HG03196 (cell line): ENCODE measurements at regions not wholly inside any gene's neighbourhood (a gene's known extent, or its start where the extent isn't known, plus 50 kb on each side); places are given as distances from the start of the nearest gene placed in this dataset.

Experiments used
- ATAC-seq: cut with Tn5 transposase; IDR thresholded peaks from one replicate; pipeline ENCODE4 v1.9.1; 2021; ENCODE audit not compliant: unreplicated experiment

DNA sequence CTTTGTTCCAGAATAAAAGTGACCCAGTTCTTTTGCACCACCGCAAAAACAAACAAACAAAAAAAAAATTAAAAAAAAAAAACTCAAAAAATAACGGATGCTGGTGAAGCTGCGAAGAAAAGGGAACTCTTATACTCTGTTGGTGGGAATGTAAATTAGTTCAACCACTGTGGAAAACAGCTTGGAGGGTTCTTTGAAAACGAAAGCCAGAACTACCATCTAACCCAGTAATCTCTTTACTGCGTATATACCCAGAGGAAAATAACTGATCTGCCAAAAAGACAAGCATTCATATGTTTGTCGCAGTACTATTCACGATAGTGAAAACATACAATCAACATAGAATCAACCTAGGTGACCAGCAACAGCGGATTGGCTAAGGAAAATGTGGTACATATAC, 298.9 kb upstream of the CBLB start:
- ATAC-seq, result no peak

DNA sequence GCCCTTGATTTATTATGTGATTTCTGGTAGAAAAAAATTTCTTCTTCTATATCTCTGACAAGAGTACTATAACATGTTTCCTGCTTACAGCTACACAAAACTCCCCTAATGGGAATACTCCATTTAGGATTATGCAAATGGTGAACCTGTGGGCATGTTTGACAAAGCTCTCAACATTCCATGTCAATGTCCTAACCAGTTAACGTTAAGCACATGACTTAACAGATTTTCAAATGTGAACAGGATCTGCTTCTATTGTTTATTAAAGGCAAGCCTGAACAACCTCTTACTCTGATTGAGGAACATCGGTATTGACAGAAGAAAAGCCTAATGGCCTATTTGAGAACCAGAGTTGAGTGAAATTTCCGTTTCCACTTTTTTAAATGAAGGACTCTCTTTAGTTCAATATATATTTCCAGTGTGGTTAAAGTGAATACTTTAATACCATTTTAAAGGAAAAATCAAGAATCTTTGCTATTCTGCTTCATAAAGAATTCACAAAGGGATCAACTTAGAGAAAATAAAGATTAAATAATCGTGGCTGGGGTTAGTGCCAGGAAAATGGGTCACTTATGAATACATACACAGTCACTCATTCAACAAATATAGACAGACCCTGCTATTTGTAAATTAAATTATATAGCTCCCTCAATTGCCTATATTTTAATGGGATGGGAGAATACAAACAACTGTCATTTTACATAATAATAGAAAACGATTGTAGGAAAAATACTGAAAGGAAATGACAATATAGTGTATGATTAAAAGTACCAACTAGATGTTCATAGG, 300.3 kb upstream of the CBLB start:
- ATAC-seq, result no peak

DNA sequence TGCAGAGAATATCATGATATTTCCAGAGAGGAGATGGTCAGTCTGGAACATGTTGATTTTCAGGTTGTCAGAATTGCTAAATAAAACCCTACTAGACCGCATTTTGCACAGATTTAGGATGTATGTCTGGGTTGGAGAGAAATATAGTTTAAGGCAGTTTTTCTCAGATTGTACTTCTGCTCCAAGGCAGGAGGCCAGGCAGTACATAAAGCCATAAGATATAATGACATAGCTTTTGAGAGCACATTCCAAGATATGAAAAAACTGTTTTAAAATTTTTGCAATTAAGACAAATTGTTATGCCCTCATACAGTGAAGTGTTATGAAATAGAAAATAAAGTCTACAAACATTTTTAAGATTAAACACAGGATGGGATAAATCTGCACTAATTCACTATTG, 301.8 kb upstream of the CBLB start:
- ATAC-seq, result no peak

DNA sequence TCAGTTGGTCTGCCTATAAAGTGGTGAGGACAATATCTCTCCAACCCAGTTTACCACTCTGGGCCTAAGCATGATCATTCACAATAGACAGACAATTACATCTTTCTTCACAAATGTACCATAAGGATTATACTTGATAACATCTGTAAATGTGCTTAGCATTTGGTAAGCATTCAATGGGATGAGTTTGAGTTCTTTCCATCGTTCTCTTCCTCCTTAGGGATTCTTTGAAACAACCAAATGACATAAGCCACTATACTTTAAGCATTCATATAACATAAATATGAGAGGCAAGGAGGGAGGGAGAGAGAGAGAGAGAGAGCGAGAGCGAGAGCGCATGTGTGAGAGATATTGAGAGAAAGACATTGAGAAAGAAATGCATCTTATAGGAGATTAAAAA, 303.3 kb upstream of the CBLB start:
- ATAC-seq, result no peak

DNA sequence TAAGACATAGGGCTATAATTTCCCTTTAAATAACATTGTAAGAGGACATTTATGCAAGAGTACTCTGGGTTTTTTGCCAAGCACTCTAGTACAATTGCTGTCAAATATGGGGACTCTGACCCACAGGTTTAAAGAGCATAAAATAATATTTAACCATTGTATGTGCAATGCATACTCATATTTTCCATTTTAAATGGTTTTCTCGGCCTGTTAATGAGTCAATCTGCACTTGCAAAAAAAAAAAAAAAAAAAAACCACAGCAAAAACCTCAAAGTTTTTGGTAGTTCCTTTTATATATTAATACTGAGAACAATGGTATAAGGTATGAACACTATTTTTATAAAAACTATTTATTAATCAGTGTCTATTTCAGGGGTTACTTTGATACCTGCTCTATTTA, 304.0 kb upstream of the CBLB start:
- ATAC-seq, result peak; percentile 66

DNA sequence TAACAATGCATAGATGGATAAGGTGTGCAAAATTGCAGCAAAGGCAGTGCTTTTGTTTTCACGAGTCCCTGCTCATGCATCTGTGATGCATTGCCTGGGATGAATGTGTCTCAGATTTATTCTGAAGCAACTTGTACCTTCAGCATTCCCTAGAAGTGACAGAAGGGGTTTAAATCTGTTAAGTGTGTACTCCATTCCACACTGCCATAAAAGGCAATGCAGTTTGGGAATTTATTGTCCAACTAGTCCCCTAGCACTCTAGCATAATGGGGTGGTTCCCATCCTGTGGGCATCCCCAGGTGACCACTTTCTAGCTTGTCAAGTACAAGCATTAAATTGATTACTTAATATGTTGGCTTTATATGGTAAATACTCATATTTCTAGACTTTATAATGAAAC, 306.5 kb upstream of the CBLB start:
- no peak for ATAC-seq

DNA sequence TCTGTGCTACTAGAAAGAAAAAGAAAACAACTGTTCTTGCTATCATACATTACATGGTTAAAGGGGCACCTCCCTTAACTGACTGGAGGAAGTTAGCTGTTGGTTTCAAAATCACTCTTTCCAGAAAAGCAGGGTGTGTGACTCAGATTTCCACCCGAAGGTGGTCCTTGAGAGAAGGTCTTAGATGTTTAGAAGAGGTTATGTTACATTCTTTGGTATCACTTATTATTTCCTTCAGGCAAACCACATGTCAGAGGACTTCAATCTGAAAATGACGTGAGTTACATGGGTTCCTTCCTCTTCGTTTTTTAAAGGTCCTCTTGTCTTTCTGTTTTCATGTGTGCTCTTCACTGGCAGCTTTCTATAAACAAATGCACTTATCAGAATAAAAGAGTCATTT, 307.9 kb upstream of the CBLB start:
- ATAC-seq, result peak; percentile 85

DNA sequence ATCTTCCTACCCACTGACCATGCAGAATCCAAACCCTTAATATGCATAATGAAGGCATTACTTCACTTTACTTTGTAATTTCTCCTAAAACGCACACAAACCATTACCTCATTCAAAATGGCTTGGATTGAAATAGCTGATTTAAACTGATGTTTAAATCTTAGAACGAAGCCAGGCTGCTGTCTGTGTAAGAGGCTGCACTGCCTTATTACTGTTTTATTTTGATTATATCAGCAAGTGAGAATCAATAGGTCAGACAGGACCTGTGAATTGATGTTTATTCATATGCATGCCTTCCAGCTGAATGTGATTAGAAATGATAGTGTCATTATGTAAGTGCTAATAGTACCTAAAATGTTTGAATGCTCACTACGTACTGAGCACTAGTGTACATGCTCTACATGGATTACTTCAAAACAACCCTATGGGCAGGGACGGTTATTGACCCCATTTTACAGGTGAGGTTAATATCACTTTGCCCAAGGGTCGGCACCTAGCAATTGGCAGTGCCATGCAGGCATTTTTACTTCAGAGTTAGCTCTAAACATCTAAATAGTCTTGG, 314.2 kb upstream of the CBLB start:
- ATAC-seq, result no peak

DNA sequence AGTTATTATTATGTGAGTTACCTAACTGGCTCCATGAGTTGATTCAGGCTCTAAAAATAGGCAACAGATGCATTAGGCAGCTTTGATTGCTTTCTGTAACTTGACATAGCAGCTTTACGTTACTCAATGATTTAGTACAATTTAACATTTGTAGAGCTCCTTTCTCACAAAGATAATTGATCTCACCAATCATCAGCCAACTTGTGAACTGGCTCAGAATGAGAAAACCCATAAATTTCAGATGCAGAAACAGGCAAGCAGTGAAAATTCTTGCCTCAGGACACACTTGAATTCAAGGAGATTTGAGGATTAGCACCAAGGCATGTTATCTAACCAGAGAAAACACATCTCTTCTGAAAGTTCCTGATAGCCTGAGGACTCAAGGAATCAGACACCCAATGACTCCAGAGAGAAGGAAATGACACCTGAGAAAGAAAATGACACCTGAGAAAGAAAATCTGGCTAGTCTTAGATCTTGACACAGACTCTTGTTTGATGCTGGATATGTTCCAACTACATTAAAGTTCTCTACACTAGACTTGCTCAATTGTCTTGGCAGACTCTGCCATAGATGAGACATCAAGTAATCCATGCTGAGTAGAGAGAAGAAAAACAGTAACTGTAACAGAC, 315.1 kb upstream of the CBLB start:
- ATAC-seq, result peak; percentile 47

DNA sequence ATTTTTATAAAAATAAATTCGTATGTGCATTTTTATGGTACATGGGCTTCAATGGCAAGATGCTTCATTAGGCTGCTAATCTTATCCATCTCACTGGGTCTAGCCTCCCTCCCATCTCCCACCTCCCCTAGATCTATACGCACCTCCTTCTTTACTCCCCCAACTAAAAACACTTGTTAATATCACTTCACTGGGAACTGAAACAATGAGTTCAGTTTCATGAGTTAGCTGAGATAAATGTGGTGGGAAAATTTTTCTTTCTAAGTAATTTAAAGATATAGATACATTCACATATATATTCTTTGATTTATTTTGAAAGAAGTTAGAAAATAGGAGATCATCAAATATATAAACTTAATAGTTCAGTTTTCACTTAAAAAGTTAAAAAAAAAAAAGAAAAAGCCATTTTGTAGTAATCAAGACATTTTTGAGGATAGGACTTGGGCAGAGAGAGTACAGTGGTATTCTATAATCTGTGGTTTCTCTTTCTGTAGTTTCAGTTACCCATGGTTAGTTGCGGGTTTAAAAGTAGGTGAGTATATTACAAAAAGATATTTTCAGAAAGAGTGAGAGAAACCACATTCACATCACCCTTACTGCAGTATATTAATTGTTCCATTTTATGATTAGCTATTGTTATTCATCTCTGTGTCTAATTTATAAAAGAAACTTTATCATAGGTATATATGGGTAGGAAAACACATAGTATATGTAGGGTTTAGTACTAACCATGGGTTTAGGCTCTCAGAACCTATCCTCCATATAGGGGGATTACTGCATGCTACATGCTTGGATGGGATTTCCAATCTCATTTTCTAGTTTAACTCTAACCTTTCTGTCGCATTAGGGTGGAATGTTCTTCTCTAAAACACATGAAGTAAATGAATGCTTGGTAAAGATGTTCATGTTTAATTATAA, 316.0 kb upstream of the CBLB start:
- peak; percentile 91 for ATAC-seq

DNA sequence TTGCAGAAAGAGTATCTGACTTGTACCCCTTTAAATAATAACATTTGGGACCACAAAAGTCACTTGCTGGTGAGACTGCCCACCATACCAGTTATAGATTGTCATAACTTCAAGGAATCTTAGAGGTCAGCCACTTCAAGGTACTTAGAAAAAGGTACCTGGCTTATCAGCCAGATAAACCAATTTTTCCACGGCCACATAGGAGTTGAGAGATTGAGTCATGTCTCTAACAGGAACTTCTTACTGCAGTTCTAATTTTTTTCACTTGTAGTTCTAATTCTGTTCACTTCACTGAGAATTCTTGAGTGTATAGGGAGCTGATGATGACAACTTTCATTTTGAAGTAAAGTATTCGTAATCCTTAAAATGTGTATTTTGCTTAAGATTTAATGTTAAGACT, 317.1 kb upstream of the CBLB start:
- no peak for ATAC-seq

DNA sequence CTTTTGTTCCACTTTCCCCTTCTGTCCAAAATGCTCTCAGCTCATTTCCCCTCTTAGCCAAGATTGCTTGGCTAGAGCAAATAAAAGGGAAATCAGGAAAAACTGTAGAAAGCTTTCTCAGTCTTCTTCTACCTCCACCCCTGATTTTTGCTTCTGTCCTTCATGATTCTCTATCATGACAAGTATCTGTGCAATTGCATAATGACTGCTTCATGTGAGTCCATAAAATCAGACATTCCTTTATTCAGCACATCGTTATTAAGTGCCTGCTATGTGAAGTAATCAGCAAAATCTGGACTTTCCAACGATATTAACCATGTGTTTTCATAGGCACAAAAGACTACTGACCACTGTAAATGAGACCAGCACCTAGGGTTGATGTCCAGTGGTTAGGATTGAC, 321.5 kb upstream of the CBLB start:
- ATAC-seq, result no peak

DNA sequence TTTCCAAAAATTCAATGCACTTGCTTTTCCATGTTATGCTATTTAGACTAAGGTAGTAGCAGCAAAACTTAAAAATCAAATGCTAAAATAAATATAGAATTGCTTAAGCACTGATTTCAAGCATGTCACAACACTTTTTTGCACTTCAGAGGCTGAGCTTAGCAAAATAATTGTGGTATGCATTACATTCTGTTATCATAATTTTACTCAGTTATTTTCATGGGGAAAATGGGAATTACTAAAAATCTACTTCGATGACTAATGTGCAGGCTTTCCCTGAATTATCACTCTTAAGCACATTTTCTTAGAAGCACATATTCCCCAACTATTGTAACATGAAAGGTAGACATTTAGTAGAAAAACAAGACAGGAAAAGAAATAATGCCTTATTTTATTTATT, 322.4 kb upstream of the CBLB start:
- no peak for ATAC-seq

DNA sequence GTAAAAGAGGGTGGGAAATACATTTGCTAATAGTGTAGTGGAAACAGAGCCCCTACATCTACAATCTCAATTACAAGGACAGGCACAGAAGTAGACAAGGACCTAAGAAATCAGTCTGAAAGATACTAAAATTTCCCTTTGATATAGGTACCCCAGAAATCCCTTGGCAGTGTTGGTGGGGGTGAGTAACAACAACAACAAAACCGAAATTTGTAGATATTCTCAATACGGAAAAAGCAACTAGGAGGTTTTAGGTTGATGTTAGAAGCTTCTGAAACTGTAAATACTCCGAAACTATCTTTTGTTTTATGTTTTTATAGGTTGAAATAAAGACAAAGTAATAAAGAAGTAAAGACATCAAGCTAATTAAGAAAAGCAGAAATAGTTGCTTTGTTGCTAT, 323.1 kb upstream of the CBLB start:
- ATAC-seq, result no peak

DNA sequence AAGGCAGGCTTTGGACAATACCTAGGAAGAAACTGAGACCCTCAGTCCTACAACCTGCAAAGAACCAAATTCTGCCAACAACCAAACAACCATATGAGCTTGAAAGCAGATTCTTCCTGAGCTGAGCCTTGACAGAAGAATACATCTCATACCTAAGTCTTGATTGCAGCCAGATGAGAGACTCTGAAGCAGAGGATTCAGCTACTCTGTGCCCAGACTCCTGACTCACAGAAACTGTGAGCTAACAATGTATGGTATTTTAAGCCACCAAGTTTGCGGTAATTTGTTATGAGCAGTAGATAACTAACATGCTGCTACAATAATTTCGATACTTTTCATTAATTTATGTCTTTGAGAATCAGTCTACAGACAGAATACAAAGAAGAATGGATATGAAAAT, 325.1 kb upstream of the CBLB start:
- ATAC-seq, result no peak

DNA sequence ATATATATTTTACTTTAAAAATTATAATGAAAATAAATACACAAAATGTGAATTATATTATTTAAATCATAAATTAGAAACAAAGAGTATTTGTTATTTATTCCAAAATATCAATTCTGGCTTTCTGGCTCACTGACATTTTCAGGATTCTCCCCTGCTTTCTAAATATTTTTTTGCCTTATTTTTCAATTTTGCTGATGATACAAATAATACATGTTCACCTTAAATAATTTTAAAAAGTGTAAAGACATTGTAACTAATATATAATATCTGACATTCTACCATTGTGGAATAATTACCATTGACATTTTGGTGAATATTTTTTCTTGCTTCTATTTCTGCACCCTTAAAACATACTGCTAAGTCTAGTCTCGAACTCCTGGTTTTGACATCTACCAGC, 325.9 kb upstream of the CBLB start:
- no peak for ATAC-seq

DNA sequence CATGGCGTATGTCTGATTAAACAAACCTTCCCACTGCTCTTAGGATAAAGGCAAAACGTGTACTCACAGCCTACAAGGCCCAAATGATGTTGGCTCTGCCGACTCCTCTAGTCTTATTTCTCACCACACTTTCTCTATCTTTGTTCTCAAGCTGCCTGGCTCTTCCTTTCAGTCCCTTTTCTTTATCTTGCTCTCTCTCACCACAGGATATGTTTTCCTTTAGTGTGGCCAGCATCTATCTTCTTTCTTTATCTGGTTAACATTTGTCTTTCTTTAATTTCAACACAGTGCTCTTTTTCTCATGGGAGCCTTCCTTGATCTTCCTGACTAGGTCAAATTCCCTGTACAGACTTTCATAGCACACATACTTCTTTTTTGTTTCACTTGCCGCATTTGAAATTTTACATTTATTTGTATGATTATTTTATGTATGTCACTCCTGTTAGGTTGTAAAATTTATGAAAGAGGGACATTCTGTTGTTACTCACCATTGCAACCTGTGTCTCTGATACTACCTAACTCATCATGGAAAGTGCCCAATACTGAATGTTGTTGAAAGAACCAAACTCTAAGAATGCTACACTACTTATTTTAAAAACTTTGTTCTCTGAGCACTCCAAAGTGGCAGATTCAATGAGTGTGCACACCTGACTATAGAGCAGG, 328.9 kb upstream of the CBLB start:
- ATAC-seq, result no peak

DNA sequence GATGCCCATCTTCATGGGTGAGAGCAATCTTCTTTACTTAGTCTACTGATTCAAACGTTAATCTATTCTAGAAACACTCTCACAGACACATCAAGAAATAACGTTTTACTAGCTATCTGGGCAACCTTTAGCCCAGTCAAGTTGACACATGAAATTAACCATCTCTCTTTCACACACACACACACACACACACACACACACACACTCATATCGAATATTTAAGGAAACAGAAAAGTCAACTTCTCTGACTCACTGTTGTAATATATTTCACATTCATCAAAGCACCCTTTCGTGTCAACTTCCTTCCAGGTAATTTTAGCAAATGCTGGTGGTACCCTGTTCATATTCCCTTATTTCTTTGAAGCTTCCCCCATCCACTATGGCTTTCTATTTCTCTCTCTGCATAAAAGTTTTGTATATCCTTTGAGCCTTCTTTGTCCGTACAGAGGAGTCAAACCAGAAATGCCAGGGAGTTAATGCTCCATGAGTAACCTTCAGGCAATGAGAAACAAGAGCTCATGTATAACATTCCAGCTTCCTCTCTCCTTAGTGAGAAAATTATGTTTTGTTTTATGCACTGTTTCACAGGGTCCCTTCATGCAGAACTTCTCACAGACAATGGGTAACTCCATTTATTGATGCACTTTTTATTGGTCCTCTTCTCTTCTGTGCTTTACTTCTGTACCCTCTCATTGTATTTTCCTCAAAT, 335.5 kb upstream of the CBLB start:
- ATAC-seq, result no peak

DNA sequence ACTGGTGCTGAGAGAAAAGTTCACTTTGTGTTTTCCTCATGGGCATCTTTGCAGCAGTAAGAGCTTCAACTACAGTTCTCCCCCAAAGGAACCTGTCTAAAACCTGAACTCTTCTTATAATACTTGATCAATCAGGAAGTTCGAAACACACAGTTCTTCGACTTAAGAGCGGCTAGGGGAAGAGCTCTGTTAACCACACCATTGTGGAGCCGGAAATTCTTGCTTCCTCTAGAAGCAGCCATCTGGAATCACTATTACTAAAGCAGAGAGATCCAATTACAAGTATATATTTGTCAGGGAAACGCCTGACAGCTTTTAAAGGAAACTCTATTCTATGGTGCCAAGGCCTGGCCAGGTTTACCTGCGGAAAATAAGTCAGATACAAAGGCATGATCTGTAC, 337.3 kb upstream of the CBLB start:
- ATAC-seq, result peak; percentile 68

DNA sequence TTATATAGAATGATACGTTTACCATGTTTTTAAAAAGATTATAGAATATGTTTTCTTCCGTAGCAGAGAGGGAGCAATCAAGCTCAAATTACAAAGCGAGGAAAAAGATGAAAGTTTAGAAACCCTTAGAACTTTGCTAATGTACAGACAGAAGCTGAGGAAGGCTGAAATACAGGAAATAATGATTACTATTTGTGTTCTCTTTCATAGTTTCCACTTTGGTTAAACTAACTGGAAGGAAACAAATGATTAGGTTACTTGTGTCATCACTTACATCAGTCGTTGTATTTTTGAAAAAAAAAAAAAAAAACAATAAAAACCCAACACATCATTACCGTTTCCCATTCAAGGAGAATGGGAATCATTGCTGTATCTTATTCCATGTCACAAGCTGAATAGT, 337.8 kb upstream of the CBLB start:
- ATAC-seq, result no peak
